Peyer's patch (tissue), 4 donors: ENCODE measurements at regions not wholly inside any gene's neighbourhood (a gene's known extent, or its start where the extent isn't known, plus 50 kb on each side); places are given as distances from the start of the nearest gene placed in this dataset.
"Not testable (repeated sequence)": the region's sequence is repeated elsewhere in the genome, so short reads cannot be mapped to it uniquely, and the experiment has no call there.

Source experiments
- DNase-seq, 3 donors: peaks; one replicate each; pipeline ENCODE4 v3.0.0-alpha.2; 2017 to 2019
- H3K27ac ChIP-seq, 4 donors: fragments of 200-600 bp; sonication (generic); one replicate each; pipeline ENCODE4 v1.5.1; 2016 to 2019
- H3K27me3 ChIP-seq, 2 donors: fragments of 200-600 bp; sonication (generic); one replicate each; pipeline ENCODE4 v1.5.1; 2019
- H3K36me3 ChIP-seq, 3 donors: fragments of 200-600 bp; sonication (generic); one replicate each; pipeline ENCODE4 v1.5.1; 2016 to 2019
- H3K4me1 ChIP-seq, 4 donors: fragments of 200-600 bp; sonication (generic); one replicate each; pipeline ENCODE4 v1.5.1; 2016 to 2019
- H3K4me3 ChIP-seq, 4 donors: fragments of 200-600 bp; sonication (generic); 1 replicate in 3 of 4; 2 replicates in 1 of 4; pipeline ENCODE4 v1.5.1; 2016 to 2019; ENCODE audit warnings: mild to moderate bottlenecking in 1 of 4
- H3K9me3 ChIP-seq, 4 donors: fragments of 200-600 bp; sonication (generic); one replicate each; pipeline ENCODE4 v1.5.1; 2016 to 2019; ENCODE audit warnings: mild to moderate bottlenecking in 1 of 4
- POLR2A ChIP-seq, 2 donors: fragments of 450-650 bp; IDR thresholded peaks; one replicate each; pipeline ENCODE4 v1.5.1; 2017; ENCODE audit warnings: antibody characterized with exemption in 2 of 2, mild to moderate bottlenecking in 2 of 2, moderate library complexity in 2 of 2
- TF ChIP-seq, protein P1 (sequence below), 6 experiments: fragments of 450-650 bp in 4 of 6; fragments of 200-600 bp in 2 of 6; sonication (generic) in 1 of 6; IDR thresholded peaks; one replicate each; pipeline ENCODE4 v1.5.1; 2017 to 2019; ENCODE audit warnings: antibody characterized with exemption in 6 of 6, mild to moderate bottlenecking in 3 of 6, moderate library complexity in 1 of 6

DNA sequence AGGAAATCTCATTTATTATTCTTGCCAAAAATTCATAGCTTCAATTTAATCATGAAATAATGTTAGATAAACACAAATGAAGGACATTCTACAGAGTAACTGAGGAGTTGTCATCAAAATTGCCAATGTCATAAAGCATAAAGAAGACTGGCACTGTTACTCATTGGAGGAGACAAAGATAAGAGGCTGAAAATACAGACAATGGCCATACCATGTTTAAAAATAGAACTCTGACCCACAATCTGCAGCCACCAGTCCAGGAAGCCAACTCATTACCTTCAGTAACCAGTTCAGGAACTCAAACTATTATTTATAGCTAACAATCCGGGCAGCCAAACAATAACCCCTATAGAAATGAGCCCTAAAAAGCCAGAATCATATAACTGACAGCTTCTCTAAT is 795.6 kb downstream of the TENT5A start:
- H3K4me1 ChIP-seq = no peaks in the 10 kb centered on the region
- TF ChIP-seq POLR2A (IDR thresholded peaks at IDR 0.05) = no peak
- TF ChIP-seq, protein P1, sequence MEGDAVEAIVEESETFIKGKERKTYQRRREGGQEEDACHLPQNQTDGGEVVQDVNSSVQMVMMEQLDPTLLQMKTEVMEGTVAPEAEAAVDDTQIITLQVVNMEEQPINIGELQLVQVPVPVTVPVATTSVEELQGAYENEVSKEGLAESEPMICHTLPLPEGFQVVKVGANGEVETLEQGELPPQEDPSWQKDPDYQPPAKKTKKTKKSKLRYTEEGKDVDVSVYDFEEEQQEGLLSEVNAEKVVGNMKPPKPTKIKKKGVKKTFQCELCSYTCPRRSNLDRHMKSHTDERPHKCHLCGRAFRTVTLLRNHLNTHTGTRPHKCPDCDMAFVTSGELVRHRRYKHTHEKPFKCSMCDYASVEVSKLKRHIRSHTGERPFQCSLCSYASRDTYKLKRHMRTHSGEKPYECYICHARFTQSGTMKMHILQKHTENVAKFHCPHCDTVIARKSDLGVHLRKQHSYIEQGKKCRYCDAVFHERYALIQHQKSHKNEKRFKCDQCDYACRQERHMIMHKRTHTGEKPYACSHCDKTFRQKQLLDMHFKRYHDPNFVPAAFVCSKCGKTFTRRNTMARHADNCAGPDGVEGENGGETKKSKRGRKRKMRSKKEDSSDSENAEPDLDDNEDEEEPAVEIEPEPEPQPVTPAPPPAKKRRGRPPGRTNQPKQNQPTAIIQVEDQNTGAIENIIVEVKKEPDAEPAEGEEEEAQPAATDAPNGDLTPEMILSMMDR (IDR thresholded peaks at IDR 0.05) = no peak

DNA sequence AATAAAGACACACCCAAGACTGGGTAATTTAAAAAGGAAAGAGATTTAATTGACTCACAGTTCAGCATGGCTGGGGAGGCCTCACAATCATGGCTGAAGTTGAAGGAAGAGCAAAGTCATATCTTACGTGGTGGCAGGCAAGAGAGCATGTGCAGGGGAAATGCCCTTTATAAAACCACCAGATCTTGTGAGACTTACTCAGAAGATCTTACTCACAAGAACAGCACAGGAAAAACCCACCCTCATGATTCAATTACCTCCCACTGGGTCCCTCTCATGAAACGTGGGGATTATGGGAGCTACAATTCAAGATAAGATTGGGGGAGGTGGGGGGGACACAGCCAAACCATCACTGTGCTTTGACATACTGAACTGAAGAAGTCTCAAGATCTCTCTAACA is 800.0 kb downstream of the TENT5A start:
- H3K27me3 ChIP-seq, H3K4me3 ChIP-seq, H3K36me3 ChIP-seq, H3K27ac ChIP-seq, H3K9me3 ChIP-seq, DNase-seq, H3K4me1 ChIP-seq: not testable (repeated sequence)

More for the DNA sequence above, 795.6 kb downstream of the TENT5A start:
- Histone ChIP-seq H3K9me3 (no peaks in the 10 kb centered on the region), H3K27ac (no peak overlapping the region), H3K27me3 (no peaks in the 10 kb centered on the region), H3K4me3 (no peak overlapping the region), H3K36me3 (no peaks in the 10 kb centered on the region)
- DNase-seq = no peak

DNA sequence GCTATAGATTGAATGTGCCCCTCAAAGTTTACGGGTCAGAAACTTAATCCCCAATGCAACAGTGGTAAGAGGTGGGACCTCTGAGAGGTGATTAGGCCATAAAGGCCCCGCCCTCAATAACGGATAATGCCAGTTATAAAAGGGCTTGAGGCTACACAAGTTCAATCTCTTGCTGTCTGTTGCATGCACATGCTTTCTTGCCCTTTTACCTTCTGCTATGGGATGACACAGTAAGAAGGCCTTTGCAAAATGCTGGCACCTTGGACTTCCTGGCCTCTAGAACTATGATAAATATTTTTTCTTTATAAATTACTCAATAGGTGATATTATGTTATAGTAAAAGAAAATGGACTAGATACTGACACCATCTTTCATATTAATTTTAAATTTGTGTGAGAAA is 806.1 kb downstream of the TENT5A start:
- Histone ChIP-seq H3K27ac (no peak overlapping the region), H3K9me3 (no peaks in the 10 kb centered on the region), H3K4me1 (no peaks in the 10 kb centered on the region), H3K4me3 (no peak overlapping the region), H3K36me3 (no peaks in the 10 kb centered on the region), H3K27me3 (no peaks in the 10 kb centered on the region)
- no peak for TF ChIP-seq POLR2A (IDR thresholded peaks at IDR 0.05)
- TF ChIP-seq, protein P1 (IDR thresholded peaks at IDR 0.05) = no peak
- no peak for DNase-seq

DNA sequence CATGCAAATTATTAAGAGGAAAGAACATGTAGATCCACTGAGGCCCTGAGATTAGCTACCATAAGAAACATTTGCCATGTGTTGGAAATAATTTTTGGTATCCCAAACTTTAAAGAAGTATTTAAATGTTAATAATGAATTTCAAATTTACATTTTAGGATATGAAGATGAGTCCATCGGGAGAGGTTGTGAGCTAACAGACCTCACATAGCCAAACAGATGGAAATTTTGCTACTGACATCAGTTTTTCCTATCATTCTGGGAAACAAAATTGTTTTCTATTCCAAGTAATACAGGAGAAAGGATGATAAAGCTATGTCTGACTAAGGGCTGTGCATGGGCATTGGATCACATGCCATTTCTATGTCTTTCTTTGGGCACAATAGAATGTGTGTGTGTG is 809.6 kb downstream of the TENT5A start:
- no peak overlapping the region for H3K27ac ChIP-seq
- H3K4me1 ChIP-seq = no peaks in the 10 kb centered on the region
- H3K27me3 ChIP-seq = no peaks in the 10 kb centered on the region
- no peak overlapping the region for H3K4me3 ChIP-seq
- DNase-seq = no peak
- no peaks in the 10 kb centered on the region for H3K9me3 ChIP-seq
- TF ChIP-seq POLR2A (IDR thresholded peaks at IDR 0.05) = no peak
- TF ChIP-seq, protein P1 (IDR thresholded peaks at IDR 0.05) = no peak
- H3K36me3 ChIP-seq = no peaks in the 10 kb centered on the region

DNA sequence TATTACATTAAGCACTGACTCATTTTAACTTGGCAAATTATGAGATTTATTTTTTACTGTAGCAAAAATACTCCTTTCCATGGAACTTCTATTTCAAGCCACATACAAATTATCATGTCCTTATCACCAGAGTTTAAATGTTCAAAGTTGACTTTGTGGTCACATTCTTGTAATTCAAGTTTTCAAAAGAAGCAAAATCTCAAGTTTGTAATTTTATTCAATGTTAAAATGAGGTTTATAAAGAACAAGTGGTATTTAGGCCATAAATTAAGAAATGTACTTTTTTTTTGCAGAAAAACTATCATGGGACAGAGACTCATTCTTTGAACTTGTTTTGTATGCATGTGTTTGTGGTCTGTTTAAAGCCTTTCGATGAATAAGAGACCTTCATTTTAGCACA is 811.5 kb downstream of the TENT5A start:
- no peak for DNase-seq
- H3K9me3 ChIP-seq = no peaks in the 10 kb centered on the region
- H3K27me3 ChIP-seq = no peaks in the 10 kb centered on the region
- no peak overlapping the region for H3K4me3 ChIP-seq
- no peaks in the 10 kb centered on the region for H3K4me1 ChIP-seq
- H3K27ac ChIP-seq = no peak overlapping the region
- no peaks in the 10 kb centered on the region for H3K36me3 ChIP-seq
- TF ChIP-seq POLR2A (IDR thresholded peaks at IDR 0.05) = no peak
- TF ChIP-seq, protein P1 (IDR thresholded peaks at IDR 0.05) = no peak

DNA sequence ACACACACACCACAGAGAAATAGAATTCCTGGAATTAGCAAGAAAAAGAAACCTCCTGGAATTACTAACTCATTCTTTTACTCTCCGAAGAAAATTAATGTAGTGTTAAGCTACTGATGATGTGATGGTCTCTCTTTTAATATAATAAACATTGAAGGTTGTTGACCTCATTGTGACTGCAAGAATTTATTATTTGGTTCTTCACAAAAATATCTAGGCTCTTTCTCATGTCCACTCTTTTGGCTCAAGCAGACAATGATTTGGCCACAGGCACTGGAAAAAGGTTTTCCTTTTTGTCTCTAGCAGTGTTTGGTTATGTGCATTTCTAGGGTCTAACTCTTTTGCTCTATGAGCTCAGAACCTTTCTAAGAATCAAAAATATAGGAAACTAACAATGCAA is 811.9 kb downstream of the TENT5A start:
- Histone ChIP-seq H3K36me3 (no peaks in the 10 kb centered on the region), H3K27me3 (no peaks in the 10 kb centered on the region), H3K27ac (no peak overlapping the region), H3K4me3 (no peak overlapping the region), H3K9me3 (no peaks in the 10 kb centered on the region), H3K4me1 (no peaks in the 10 kb centered on the region)
- TF ChIP-seq POLR2A (IDR thresholded peaks at IDR 0.05) = no peak
- TF ChIP-seq, protein P1 (IDR thresholded peaks at IDR 0.05) = no peak
- DNase-seq = no peak
